NCI-H1105 (cell line): ENCODE measurements at regions not wholly inside any gene's neighbourhood (a gene's known extent, or its start where the extent isn't known, plus 50 kb on each side); places are given as distances from the start of the nearest gene placed in this dataset.

ENCODE experiments used
- DNase-seq: peaks from one replicate; lab custom pipeline; 2025; lab: John Stamatoyannopoulos, UW

- no peak for DNase-seq
Measured at GRCh38 chr5:171579976-171580411, 160.5 kb downstream of the FGF18 start.

- DNase-seq: no peak
Measured at GRCh38 chr5:171580502-171581265, 161.2 kb downstream of the FGF18 start.

- DNase-seq: no peak
Measured at GRCh38 chr5:171581781-171582180, 162.3 kb downstream of the FGF18 start.

- DNase-seq: no peak
Measured at GRCh38 chr5:171582849-171583248, 163.4 kb downstream of the FGF18 start.

GRCh38 chr5:171585981-171586380 lies 166.5 kb downstream of the FGF18 start:
- DNase-seq: no peak

- DNase-seq: no peak
Measured at GRCh38 chr5:171586436-171586835, 167.0 kb downstream of the FGF18 start.

- no peak for DNase-seq
Measured at GRCh38 chr5:171588046-171588445, 168.6 kb downstream of the FGF18 start.

- DNase-seq: no peak
Measured at GRCh38 chr5:171588790-171589189, 169.3 kb downstream of the FGF18 start.

GRCh38 chr5:171589461-171589860 lies 170.0 kb downstream of the FGF18 start:
- DNase-seq: no peak

GRCh38 chr5:171592076-171592475 lies 172.6 kb downstream of the FGF18 start:
- no peak for DNase-seq

- no peak for DNase-seq
Measured at GRCh38 chr5:171592736-171593135, 173.3 kb downstream of the FGF18 start.

- no peak for DNase-seq
Measured at GRCh38 chr5:171593401-171593800, 174.0 kb downstream of the FGF18 start.

GRCh38 chr5:171593976-171594375 lies 174.5 kb downstream of the FGF18 start:
- DNase-seq: no peak

- DNase-seq: no peak
Measured at GRCh38 chr5:171595401-171595800, 176.0 kb downstream of the FGF18 start.

GRCh38 chr5:171595801-171596231 lies 176.4 kb downstream of the FGF18 start:
- DNase-seq: no peak

- DNase-seq: no peak
Measured at GRCh38 chr5:171596391-171596878, 177.0 kb downstream of the FGF18 start.

GRCh38 chr5:171597946-171598640 lies 178.6 kb downstream of the FGF18 start:
- no peak for DNase-seq

- no peak for DNase-seq
Measured at GRCh38 chr5:171598641-171599152, 179.2 kb downstream of the FGF18 start.

GRCh38 chr5:171599411-171599810 lies 180.0 kb downstream of the FGF18 start:
- no peak for DNase-seq

- no peak for DNase-seq
Measured at GRCh38 chr5:171599957-171600612, 180.6 kb downstream of the FGF18 start.

- DNase-seq: no peak
Measured at GRCh38 chr5:171600741-171601265, 181.4 kb downstream of the FGF18 start.

GRCh38 chr5:171601266-171601881 lies 181.9 kb downstream of the FGF18 start:
- no peak for DNase-seq
